ENCODE measurements at regions not wholly inside any gene's neighbourhood (a gene's known extent, or its start where the extent isn't known, plus 50 kb on each side); places are given as distances from the start of the nearest gene placed in this dataset.

GRCh38 chr10:10903620-10904019 lies 114.1 kb upstream of the CELF2 start:
- DNase-seq: no peak
- no peaks in the 10 kb centered on the region for H3K9me3 ChIP-seq (ENCODE audit: low read depth)
- no peaks in the 10 kb centered on the region for H3K79me2 ChIP-seq (ENCODE audit: insufficient read depth)
- no peaks in the 10 kb centered on the region for H3K27me3 ChIP-seq (replicated peaks; ENCODE audit: insufficient read depth)
- in situ Hi-C loops (cut with MboI): no loop called here
- no peaks in the 10 kb centered on the region for H3K9me2 ChIP-seq (ENCODE audit: insufficient read depth)
- no peaks in the 10 kb centered on the region for H3K4me1 ChIP-seq (ENCODE audit: insufficient read depth)
- H3K27ac ChIP-seq: no peak overlapping the region
- no peak overlapping the region for H2AFZ ChIP-seq
- no peaks in the 10 kb centered on the region for H4K20me1 ChIP-seq (ENCODE audit: insufficient read depth)
- H3K4me3 ChIP-seq: no peak overlapping the region
- no peaks in the 10 kb centered on the region for H3K36me3 ChIP-seq (ENCODE audit: low read depth)
- WGBS, 2 experiments (ENCODE audit: low coverage in 1 of 2, low lambda C conversion rate in 2 of 2, missing lambda C conversion rate in 2 of 2): 71 to 84% methylated on average over 2 of the region's 2 CpGs
- H3F3A ChIP-seq (ENCODE audit: insufficient read depth): no peaks in the 10 kb centered on the region
- no peak overlapping the region for H3K9ac ChIP-seq
- TF ChIP-seq EZH2 (IDR thresholded peaks at IDR 0.05; ENCODE audit: insufficient read depth, poor library complexity, severe bottlenecking) (no peak), EZH2phosphoT487 (IDR thresholded peaks at IDR 0.05; ENCODE audit: insufficient read depth, low read depth) (no peak)
- no peak overlapping the region for H3K4me2 ChIP-seq (ENCODE audit: unreplicated experiment)

GRCh38 chr10:10910634-10911033 lies 107.0 kb upstream of the CELF2 start:
- Histone ChIP-seq H3K9ac (no peak overlapping the region), H3K79me2 (ENCODE audit: insufficient read depth) (no peaks in the 10 kb centered on the region), H3K27me3 (replicated peaks; ENCODE audit: insufficient read depth) (no peaks in the 10 kb centered on the region), H3K9me2 (ENCODE audit: insufficient read depth) (no peaks in the 10 kb centered on the region), H3K4me3 (no peak overlapping the region), H4K20me1 (ENCODE audit: insufficient read depth) (no peaks in the 10 kb centered on the region), H3F3A (ENCODE audit: insufficient read depth) (peaks cover 21% of the 10 kb centered on the region), H3K27ac (peak overlapping the region; percentile 81; the same call in 1 of the 2 replicates), H3K4me2 (ENCODE audit: unreplicated experiment) (peak overlapping the region; percentile 79), H3K4me1 (ENCODE audit: insufficient read depth) (peaks cover 13% of the 10 kb centered on the region), H3K36me3 (ENCODE audit: low read depth) (no peaks in the 10 kb centered on the region), H2AFZ (peak overlapping the region; percentile 82), H3K9me3 (ENCODE audit: low read depth) (no peaks in the 10 kb centered on the region)
- WGBS, 2 experiments (ENCODE audit: low coverage in 1 of 2, low lambda C conversion rate in 2 of 2, missing lambda C conversion rate in 2 of 2): 64 to 70% methylated on average over 7 of the region's 7 CpGs
- peak; percentile 35 for DNase-seq
- no peak for TF ChIP-seq EZH2phosphoT487 (IDR thresholded peaks at IDR 0.05; ENCODE audit: insufficient read depth, low read depth)
- no peak for TF ChIP-seq EZH2 (IDR thresholded peaks at IDR 0.05; ENCODE audit: insufficient read depth, poor library complexity, severe bottlenecking)
- in situ Hi-C loops (cut with MboI): no loop called here

GRCh38 chr10:10911035-10911434 lies 106.6 kb upstream of the CELF2 start:
- H3K9me2 ChIP-seq (ENCODE audit: insufficient read depth): no peaks in the 10 kb centered on the region
- 63% methylated on average over 5 of the region's 5 CpGs for WGBS, 2 experiments (ENCODE audit: low coverage in 1 of 2, low lambda C conversion rate in 2 of 2, missing lambda C conversion rate in 2 of 2)
- H3K27me3 ChIP-seq (replicated peaks; ENCODE audit: insufficient read depth): no peaks in the 10 kb centered on the region
- H3K4me1 ChIP-seq (ENCODE audit: insufficient read depth): peaks cover 13% of the 10 kb centered on the region
- H3K79me2 ChIP-seq (ENCODE audit: insufficient read depth): no peaks in the 10 kb centered on the region
- peak overlapping the region; percentile 69 for H3K4me3 ChIP-seq
- H3K4me2 ChIP-seq (ENCODE audit: unreplicated experiment): peak overlapping the region; percentile 79
- DNase-seq: no peak
- H2AFZ ChIP-seq: peak overlapping the region; percentile 82
- H3F3A ChIP-seq (ENCODE audit: insufficient read depth): peaks cover 21% of the 10 kb centered on the region
- no peaks in the 10 kb centered on the region for H3K36me3 ChIP-seq (ENCODE audit: low read depth)
- peak overlapping the region; percentile 81 for H3K27ac ChIP-seq
- H4K20me1 ChIP-seq (ENCODE audit: insufficient read depth): no peaks in the 10 kb centered on the region
- H3K9ac ChIP-seq: peak overlapping the region; percentile 74
- TF ChIP-seq EZH2 (IDR thresholded peaks at IDR 0.05; ENCODE audit: insufficient read depth, poor library complexity, severe bottlenecking): no peak
- no peak for TF ChIP-seq EZH2phosphoT487 (IDR thresholded peaks at IDR 0.05; ENCODE audit: insufficient read depth, low read depth)
- no peaks in the 10 kb centered on the region for H3K9me3 ChIP-seq (ENCODE audit: low read depth)
- in situ Hi-C loops (cut with MboI): no loop called here

- 4% methylated on average over 17 of the region's 17 CpGs for WGBS, 2 experiments (ENCODE audit: low coverage in 1 of 2, low lambda C conversion rate in 2 of 2, missing lambda C conversion rate in 2 of 2)
- Histone ChIP-seq H3K9ac (peak overlapping the region; percentile 74), H3K4me1 (ENCODE audit: insufficient read depth) (peaks cover 13% of the 10 kb centered on the region), H2AFZ (peak overlapping the region; percentile 82), H3K27me3 (replicated peaks; ENCODE audit: insufficient read depth) (no peaks in the 10 kb centered on the region), H3F3A (ENCODE audit: insufficient read depth) (peaks cover 21% of the 10 kb centered on the region), H3K36me3 (ENCODE audit: low read depth) (no peaks in the 10 kb centered on the region), H3K4me3 (peak overlapping the region; percentile 69), H3K9me2 (ENCODE audit: insufficient read depth) (no peaks in the 10 kb centered on the region), H4K20me1 (ENCODE audit: insufficient read depth) (no peaks in the 10 kb centered on the region), H3K79me2 (ENCODE audit: insufficient read depth) (no peaks in the 10 kb centered on the region), H3K27ac (peak overlapping the region; percentile 81), H3K4me2 (ENCODE audit: unreplicated experiment) (peak overlapping the region; percentile 79), H3K9me3 (ENCODE audit: low read depth) (no peaks in the 10 kb centered on the region)
- in situ Hi-C loops (cut with MboI): no loop called here
- TF ChIP-seq EZH2phosphoT487 (IDR thresholded peaks at IDR 0.05; ENCODE audit: insufficient read depth, low read depth) (no peak), EZH2 (IDR thresholded peaks at IDR 0.05; ENCODE audit: insufficient read depth, poor library complexity, severe bottlenecking) (no peak)
- peak; percentile 89 for DNase-seq
These were observed 106.2 kb upstream of the CELF2 start for GRCh38 chr10:10911471-10911921.

- no peak overlapping the region for H3K9ac ChIP-seq
- TF ChIP-seq EZH2phosphoT487 (IDR thresholded peaks at IDR 0.05; ENCODE audit: insufficient read depth, low read depth) (no peak), EZH2 (IDR thresholded peaks at IDR 0.05; ENCODE audit: insufficient read depth, poor library complexity, severe bottlenecking) (no peak)
- no peak for DNase-seq
These were observed 103.5 kb upstream of the CELF2 start for GRCh38 chr10:10914144-10914543.

More at GRCh38 chr10:10914144-10914543, 103.5 kb upstream of the CELF2 start:
- Histone ChIP-seq H3F3A (ENCODE audit: insufficient read depth) (peaks cover 21% of the 10 kb centered on the region), H3K27me3 (replicated peaks; ENCODE audit: insufficient read depth) (no peaks in the 10 kb centered on the region), H3K4me1 (ENCODE audit: insufficient read depth) (peaks cover 13% of the 10 kb centered on the region), H3K4me2 (ENCODE audit: unreplicated experiment) (no peak overlapping the region), H3K27ac (no peak overlapping the region), H3K79me2 (ENCODE audit: insufficient read depth) (no peaks in the 10 kb centered on the region), H4K20me1 (ENCODE audit: insufficient read depth) (no peaks in the 10 kb centered on the region), H3K4me3 (no peak overlapping the region), H2AFZ (no peak overlapping the region), H3K9me2 (ENCODE audit: insufficient read depth) (no peaks in the 10 kb centered on the region), H3K9me3 (ENCODE audit: low read depth) (no peaks in the 10 kb centered on the region), H3K36me3 (ENCODE audit: low read depth) (no peaks in the 10 kb centered on the region)
- in situ Hi-C loops (cut with MboI): no loop called here
- whole genome bisulfite sequencing, 2 experiments (ENCODE audit: low coverage in 1 of 2, low lambda C conversion rate in 2 of 2, missing lambda C conversion rate in 2 of 2): 52 to 54% methylated on average over 4 of the region's 4 CpGs
